ENCODE measurements at regions not wholly inside any gene's neighbourhood (a gene's known extent, or its start where the extent isn't known, plus 50 kb on each side); places are given as distances from the start of the nearest gene placed in this dataset.

DNA sequence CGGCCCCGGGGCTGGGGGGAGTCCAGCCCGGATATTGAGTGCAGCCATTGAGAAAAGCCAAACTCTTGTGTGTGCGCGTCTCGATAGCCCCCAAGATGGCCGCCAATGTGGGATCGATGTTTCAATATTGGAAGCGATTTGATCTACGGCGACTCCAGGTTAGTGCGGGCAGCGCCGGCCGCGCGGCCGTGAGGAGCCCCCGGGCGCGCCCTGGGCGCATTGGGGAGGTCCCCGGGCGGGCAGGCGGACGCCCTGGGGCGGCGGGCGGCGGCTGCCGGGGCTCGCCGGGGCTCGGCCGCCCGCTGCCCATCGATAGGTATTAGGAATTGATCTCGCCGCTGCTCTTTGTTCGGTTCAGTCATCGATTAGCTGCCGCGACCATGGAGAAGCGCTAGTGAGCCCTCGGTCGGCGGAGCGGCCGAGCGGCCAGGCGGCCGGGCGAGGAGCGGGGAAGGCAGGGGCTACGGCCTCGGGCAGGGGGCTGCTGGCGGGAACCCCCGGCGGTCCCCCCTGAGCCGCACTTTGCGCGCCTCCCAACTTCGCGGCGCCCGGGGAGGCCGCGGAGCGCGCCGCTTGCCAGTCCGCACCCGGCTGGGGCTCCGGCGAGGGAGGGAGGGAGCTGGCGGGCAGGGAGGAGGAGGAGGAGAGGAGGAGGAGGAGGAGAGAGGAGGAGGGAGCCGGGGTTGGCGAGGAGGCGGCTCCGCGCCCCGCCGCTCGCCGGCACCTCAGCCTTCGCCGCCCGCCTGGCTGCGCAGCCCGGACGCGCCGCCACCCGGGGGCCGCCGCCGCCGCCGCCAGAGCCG is 113.9 kb upstream of the MYL2 start, which contains the start of gene CUX2:
Gene CUX2, plus strand, starts transcription at position 83 of the 803 bp plus-strand sequence.
- Histone ChIP-seq H3K27me3 (replicated peaks in 1 of 2; ENCODE audit: control insufficient read depth in 2 of 2, insufficient read depth in 2 of 2, low read length in 1 of 2) (peaks cover 9 to 22% of the 10 kb centered on the region in 2 experiments), H3K79me2 (ENCODE audit: control insufficient read depth, insufficient read depth, low read length) (no peaks in the 10 kb centered on the region), H3K36me3 (ENCODE audit: control insufficient read depth in 2 of 2, insufficient read depth in 2 of 2, low read length in 1 of 2) (no peaks in the 10 kb centered on the region), H3K27ac (ENCODE audit: control insufficient read depth, insufficient read depth) (no peak within 1 kb of the TSS), H3K9me3 (replicated peaks; ENCODE audit: control insufficient read depth, insufficient read depth, low read length) (no peaks in the 10 kb centered on the region), H3K4me1 (ENCODE audit: control insufficient read depth, insufficient read depth, low read length) (no peaks in the 10 kb centered on the region), H3K4me3 (no peak within 1 kb of the TSS), H3K9ac (ENCODE audit: control insufficient read depth, insufficient read depth, low read length) (no peak within 1 kb of the TSS), H4K20me1 (ENCODE audit: control insufficient read depth, insufficient read depth) (no peaks in the 10 kb centered on the region), H3K4me2 (ENCODE audit: control insufficient read depth, insufficient read depth) (no peak within 1 kb of the TSS), H2AFZ (ENCODE audit: control insufficient read depth, low read depth, low read length) (no peak within 1 kb of the TSS)
- no peak for ATAC-seq
- in situ Hi-C loops (cut with MboI) (no loop called here), intact Hi-C loops (cut with micrococcal nuclease; ENCODE audit: unreplicated experiment) (no loop called here)
- no peak for DNase-seq (ENCODE audit: low read depth, low spot score)
- CTCF ChIA-PET = no interaction called here
- WGBS (ENCODE audit: insufficient coverage, insufficient replicate concordance, low lambda C conversion rate, missing lambda C conversion rate) = 11% methylated on average over 50 of the region's 100 CpGs
- SMC1A ChIA-PET (ENCODE audit: uncharacterized antibody, unreplicated experiment) = no interaction called here
- POLR2A ChIA-PET = no interaction called here
- RAD21 ChIA-PET (ENCODE audit: unreplicated experiment) = no interaction called here
- no peak for FAIRE-seq
- BruUV-seq (replicated peaks) = no TSS peak
- no peak for TF ChIP-seq YBX1 (IDR thresholded peaks at IDR 0.05)
- no peak for TF ChIP-seq MEF2B (IDR thresholded peaks at IDR 0.05; ENCODE audit: partially characterized antibody, poor library complexity, severe bottlenecking)
- no peak for TF ChIP-seq ZZZ3 (IDR thresholded peaks at IDR 0.05; ENCODE audit: control insufficient read depth, insufficient read length, low read depth)
- TF ChIP-seq, protein P1, sequence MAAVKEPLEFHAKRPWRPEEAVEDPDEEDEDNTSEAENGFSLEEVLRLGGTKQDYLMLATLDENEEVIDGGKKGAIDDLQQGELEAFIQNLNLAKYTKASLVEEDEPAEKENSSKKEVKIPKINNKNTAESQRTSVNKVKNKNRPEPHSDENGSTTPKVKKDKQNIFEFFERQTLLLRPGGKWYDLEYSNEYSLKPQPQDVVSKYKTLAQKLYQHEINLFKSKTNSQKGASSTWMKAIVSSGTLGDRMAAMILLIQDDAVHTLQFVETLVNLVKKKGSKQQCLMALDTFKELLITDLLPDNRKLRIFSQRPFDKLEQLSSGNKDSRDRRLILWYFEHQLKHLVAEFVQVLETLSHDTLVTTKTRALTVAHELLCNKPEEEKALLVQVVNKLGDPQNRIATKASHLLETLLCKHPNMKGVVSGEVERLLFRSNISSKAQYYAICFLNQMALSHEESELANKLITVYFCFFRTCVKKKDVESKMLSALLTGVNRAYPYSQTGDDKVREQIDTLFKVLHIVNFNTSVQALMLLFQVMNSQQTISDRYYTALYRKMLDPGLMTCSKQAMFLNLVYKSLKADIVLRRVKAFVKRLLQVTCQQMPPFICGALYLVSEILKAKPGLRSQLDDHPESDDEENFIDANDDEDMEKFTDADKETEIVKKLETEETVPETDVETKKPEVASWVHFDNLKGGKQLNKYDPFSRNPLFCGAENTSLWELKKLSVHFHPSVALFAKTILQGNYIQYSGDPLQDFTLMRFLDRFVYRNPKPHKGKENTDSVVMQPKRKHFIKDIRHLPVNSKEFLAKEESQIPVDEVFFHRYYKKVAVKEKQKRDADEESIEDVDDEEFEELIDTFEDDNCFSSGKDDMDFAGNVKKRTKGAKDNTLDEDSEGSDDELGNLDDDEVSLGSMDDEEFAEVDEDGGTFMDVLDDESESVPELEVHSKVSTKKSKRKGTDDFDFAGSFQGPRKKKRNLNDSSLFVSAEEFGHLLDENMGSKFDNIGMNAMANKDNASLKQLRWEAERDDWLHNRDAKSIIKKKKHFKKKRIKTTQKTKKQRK (IDR thresholded peaks at IDR 0.05; ENCODE audit: low read depth, low read length) = no peak
- TF ChIP-seq CHD4 (IDR thresholded peaks at IDR 0.05) = no peak
- TF ChIP-seq ATF3 (IDR thresholded peaks at IDR 0.05; ENCODE audit: borderline replicate concordance, extremely low read depth, low read depth, low read length) = no peak
- TF ChIP-seq HDAC2 (IDR thresholded peaks at IDR 0.05) = 0 out of 2 replicates have a peak, but pooled peaks have one; percentile 62
- no peak for TF ChIP-seq SMAD1 (IDR thresholded peaks at IDR 0.05; ENCODE audit: low read depth, partially characterized antibody)
- TF ChIP-seq KAT2A (conservative IDR thresholded peaks at IDR 0.05; ENCODE audit: control insufficient read depth, low read depth, low read length) = no peak
- TF ChIP-seq HDAC6 (IDR thresholded peaks at IDR 0.05; ENCODE audit: unreplicated experiment) = peak; percentile 86
- no peak for TF ChIP-seq SUPT20H (IDR thresholded peaks at IDR 0.05; ENCODE audit: borderline replicate concordance, control insufficient read depth, low read depth, low read length)
- no peak for TF ChIP-seq SRF (IDR thresholded peaks at IDR 0.05; ENCODE audit: low read depth in 2 of 2, low read length in 2 of 2)
- peak; percentile 79 for TF ChIP-seq SUZ12 (IDR thresholded peaks at IDR 0.05; ENCODE audit: unreplicated experiment)
- TF ChIP-seq SPI1 (IDR thresholded peaks at IDR 0.05; ENCODE audit: borderline replicate concordance, insufficient read depth, low read depth, low read length) = no peak
- no peak for TF ChIP-seq RFX5 (IDR thresholded peaks at IDR 0.05; ENCODE audit: low read depth, low read length)
- TF ChIP-seq, protein P2, sequence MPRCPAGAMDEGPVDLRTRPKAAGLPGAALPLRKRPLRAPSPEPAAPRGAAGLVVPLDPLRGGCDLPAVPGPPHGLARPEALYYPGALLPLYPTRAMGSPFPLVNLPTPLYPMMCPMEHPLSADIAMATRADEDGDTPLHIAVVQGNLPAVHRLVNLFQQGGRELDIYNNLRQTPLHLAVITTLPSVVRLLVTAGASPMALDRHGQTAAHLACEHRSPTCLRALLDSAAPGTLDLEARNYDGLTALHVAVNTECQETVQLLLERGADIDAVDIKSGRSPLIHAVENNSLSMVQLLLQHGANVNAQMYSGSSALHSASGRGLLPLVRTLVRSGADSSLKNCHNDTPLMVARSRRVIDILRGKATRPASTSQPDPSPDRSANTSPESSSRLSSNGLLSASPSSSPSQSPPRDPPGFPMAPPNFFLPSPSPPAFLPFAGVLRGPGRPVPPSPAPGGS (IDR thresholded peaks at IDR 0.05; ENCODE audit: borderline replicate concordance, insufficient read depth, low read depth, low read length, poor library complexity, severe bottlenecking) = no peak
- TF ChIP-seq, protein P3, sequence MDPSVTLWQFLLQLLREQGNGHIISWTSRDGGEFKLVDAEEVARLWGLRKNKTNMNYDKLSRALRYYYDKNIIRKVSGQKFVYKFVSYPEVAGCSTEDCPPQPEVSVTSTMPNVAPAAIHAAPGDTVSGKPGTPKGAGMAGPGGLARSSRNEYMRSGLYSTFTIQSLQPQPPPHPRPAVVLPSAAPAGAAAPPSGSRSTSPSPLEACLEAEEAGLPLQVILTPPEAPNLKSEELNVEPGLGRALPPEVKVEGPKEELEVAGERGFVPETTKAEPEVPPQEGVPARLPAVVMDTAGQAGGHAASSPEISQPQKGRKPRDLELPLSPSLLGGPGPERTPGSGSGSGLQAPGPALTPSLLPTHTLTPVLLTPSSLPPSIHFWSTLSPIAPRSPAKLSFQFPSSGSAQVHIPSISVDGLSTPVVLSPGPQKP (IDR thresholded peaks at IDR 0.05; ENCODE audit: low read depth, low read length) = no peak
- no peak for TF ChIP-seq IRF4 (IDR thresholded peaks at IDR 0.05; ENCODE audit: low read depth, low read length)
